ENCODE measurements at regions not wholly inside any gene's neighbourhood (a gene's known extent, or its start where the extent isn't known, plus 50 kb on each side); places are given as distances from the start of the nearest gene placed in this dataset.
"Not testable (repeated sequence)": the region's sequence is repeated elsewhere in the genome, so short reads cannot be mapped to it uniquely, and the experiment has no call there.

DNA sequence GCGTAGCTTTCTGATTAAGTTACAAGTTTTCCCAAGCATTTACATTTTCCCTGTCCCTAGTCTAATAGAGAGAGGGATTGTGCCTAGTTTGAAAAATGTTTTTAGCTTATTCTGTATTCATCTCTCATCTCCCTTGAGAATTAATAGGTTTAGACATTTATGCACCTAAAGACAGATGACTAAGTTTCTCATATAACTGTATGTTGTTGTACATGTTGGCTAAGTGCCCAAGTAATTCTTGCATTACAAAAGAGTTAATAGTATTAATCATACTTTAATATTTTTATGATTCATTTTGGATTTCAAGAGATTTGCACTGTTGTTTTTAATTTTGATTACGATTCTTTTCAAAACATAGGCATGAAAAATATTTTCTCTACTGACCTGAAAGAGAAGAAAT lies 109.0 kb upstream of the TBL1XR1 start:
- no peak for DNase-seq

DNA sequence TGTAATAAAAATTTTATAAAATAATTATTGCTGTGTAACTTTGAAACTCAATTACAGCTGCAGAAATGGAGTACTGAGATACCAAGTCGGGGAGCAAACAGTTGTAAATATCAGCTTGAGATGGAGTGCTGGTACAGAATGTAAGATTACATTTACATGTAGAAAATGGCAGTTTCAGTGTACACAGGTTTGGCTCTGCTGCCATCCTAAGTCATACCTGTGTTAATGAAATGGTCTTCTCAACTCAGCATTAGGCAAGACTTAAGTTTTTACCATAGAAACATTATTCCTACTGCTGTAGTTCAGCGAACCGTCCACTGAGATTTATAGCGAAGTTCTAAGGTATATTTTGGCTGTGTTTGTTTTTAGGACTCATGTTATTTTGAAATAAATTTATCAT lies 110.1 kb upstream of the TBL1XR1 start:
- DNase-seq, result no peak

DNA sequence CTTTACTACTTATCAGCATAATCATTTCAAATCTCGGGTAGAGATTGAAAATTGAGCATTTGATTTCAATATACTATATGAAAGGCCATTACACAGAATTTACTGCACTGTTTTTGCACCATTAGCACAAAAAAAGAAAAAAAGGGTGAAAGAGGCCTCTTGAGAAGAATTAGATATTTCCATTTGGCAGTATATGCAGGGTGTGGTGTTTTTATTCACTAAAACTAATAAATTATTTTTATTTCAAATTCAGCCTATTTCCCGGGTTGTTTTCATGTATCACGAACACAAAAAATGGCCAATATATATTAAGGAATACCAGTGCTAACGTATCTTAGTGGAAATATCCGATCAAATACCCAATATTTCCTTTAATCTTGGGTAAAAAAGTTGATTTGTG lies 110.5 kb upstream of the TBL1XR1 start:
- DNase-seq, result no peak

DNA sequence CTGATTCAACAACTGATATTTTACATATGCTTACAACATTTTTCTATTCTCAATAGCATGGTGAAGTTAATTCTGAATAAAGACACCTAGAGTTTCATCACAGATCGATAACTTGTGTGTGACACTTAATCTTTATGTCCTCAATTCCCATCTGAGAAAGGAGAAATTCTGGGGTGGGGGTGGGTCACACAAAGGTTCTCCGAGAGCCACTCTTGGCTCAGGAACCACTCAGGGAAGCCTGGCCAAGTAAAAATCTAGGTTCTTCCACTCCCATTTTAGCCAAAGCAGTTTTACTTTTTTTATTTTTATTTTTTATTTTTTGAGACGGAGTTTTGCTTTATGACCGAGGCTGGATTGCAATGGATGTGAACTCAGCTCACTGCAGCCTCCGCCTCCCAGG lies 111.0 kb upstream of the TBL1XR1 start:
- no peak for DNase-seq

DNA sequence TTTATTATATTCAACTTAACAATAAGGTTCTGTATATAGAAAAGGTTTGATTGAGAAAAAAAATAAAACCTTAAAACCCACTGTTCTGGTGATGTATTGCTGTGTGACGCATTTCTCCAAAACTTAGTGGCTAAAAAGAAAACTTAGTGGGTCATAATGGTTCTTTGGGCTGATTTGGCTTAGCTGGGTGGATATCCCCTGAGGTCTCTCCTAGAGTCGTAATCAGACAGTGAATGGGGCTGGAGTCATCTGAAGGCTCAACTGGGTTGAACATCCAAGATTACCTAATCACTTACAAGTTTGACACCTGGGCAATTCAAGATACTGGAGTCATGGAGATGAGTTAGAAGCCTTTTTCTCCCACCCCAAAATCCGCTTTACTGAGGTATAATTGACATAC lies 111.6 kb upstream of the TBL1XR1 start:
- DNase-seq, result no peak

DNA sequence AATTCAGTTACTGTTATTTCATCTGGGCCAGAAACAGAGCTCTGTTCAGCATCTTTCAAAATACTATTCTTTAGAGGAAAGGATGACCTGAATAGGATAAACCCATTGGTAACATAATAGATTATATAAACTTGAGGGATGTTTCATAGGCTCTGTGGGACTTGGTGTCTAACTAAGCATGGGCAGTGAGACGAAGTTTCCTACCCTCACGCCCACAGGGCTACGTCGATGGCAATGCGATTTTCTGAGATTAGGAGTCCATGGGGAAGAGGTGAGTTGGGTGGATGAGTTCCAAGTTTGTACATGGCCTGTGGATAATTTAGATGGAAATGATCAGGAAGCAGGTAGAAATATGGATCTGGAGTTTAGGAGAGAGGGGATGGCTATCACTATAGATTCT lies 115.2 kb upstream of the TBL1XR1 start:
- DNase-seq, result no peak

DNA sequence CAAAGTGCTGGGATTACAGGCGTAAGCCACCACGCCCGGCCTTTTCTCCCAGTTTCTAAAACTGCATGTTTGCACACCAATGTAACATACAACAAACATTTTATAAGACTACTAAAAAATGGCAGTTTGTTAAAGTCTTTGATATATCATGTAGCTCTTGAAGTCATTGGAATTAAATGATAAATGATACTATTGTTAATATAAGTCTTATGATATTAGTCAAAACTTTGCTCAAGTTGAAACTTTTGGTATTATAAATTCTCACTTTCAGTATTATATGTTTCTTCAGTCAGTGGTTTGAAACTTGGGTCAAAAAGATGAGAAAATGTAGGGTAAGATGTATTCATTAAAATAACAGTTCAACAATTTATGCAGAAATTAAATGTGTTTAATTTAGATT lies 117.6 kb upstream of the TBL1XR1 start:
- DNase-seq, result no peak

DNA sequence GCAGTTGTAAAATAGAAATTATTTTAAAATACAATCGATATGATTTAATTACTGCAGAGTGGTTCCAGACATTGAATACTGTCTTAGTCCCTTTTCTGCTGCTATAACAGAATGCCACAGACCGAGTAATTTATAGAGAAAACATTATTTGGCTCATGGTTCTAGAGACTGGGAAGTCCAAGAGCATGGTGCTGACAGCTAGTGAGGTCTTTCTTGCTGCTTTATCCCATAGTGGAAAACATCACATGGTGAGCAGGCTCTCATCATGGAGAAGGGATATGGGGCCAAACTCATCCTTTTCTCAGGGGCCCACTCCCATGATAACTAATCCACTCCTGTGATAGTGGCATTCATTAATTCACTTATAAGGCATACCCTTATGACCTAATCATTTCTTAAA lies 120.0 kb upstream of the TBL1XR1 start:
- DNase-seq, result no peak

DNA sequence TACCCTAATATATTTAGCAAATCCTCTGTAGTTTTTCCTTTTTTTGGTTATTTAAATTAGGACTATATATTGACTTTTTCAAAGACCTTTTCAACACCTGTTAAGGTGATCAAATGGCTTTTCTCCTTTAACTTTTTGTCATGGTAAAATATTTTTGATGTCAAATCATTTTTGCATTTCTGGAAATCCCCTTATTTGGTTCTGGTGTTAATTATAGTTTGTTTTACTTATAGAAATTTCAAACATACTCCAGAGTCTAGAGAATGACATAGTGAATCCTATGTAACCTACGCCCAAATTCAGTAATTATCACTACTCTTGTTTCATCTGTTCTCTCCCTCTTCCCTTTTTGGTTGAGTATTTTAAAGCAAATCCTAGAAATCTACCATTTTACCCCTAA lies 121.3 kb upstream of the TBL1XR1 start:
- no peak for DNase-seq

DNA sequence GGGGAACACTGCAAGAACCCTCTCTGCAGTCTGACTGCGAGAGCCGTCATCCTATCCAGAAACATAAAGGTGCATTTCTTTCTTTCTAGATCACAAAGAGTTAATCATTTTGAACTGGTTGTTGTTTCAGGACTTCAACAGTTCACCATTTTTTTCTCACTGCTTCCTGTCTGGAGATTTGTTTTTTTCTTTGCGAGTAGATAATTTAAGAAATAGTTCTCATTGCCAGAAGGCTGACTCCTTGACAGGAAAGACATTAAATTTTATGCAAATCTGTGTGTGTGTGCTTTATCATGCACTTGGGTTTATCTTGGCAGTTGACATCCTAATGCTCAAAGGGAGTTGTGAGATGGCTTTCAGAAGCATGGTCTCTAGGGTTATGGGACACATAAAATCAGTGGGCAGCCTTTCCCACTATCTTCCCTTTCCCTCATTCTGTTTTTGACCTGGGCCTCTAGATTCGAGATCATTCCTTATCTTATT lies 123.5 kb upstream of the TBL1XR1 start:
- no peak for DNase-seq

DNA sequence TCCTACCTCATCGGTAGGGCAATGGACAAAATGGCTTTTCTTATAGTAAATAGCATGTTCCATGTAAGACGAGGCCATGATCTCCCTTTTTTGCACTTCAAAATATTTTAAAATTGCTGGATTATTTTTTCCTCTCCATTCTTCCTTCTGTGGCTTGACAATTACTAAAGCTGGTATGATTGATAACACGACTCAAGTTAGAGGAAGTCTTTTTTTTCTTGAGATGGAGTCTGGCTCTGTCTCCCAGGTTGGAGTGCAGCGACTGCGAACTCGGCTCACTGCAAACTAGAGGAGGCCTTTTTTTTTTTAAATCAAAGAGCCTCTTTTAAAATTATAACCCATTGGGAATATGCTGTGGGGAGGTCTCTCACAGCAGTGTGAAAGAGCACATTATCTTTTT lies 124.5 kb upstream of the TBL1XR1 start:
- DNase-seq, result no peak

DNA sequence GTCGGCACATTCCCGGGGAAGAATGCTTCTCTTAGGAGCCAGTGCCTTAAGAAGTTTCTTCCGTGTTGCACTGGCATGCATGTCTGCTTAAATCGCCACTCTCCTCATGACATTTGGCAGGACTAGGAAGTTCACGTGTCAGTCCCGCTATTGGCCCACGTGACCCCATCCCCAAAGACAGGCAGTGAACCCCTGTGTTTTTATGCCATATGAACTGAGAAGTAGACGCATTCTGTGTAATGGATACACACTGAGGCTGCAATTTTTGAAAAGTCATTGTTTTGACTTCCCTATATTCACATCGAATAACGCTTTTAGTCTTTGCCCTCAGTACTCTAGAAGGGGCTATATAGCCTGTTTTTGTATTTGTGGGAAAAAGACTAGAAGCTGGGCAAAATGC lies 125.6 kb upstream of the TBL1XR1 start:
- no peak for DNase-seq

DNA sequence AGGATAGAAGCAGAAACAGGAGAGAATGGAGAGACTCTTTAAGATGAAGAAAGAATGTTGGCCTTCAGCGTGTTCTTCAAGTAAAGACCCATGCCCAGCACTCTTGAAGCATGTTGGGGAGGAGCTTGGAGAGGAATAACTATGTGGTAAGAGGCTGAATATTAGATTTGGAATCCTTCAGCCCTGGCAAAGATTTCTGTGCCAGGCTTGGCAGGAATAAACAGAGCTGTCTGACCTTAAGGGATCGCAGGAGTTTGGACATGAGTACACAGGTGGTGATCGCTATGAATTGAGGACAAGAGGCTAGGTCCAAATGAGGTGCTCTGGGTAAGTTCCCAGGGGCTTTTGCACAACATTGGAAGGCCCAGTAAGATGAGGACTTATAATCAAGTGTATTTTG lies 132.6 kb upstream of the TBL1XR1 start:
- DNase-seq, result no peak

DNA sequence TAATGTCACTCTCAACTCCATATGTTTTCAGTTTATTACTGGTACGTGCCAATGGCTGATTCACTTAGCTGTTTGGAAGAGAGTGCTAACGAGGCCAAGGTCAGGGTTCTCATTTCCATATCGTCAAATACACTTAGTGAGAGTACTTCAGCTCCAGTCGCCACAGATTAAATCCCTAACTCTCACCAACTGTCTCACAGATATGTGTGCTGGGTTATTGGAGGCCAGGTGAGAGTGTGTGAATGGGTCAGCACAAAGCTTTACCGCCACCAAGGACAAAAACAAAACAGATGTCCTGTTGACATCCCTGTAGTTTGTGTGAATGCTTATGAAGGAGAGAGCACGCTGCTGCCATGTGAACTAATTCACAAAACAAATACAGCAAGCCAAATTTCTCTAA lies 133.5 kb upstream of the TBL1XR1 start:
- DNase-seq, result no peak

DNA sequence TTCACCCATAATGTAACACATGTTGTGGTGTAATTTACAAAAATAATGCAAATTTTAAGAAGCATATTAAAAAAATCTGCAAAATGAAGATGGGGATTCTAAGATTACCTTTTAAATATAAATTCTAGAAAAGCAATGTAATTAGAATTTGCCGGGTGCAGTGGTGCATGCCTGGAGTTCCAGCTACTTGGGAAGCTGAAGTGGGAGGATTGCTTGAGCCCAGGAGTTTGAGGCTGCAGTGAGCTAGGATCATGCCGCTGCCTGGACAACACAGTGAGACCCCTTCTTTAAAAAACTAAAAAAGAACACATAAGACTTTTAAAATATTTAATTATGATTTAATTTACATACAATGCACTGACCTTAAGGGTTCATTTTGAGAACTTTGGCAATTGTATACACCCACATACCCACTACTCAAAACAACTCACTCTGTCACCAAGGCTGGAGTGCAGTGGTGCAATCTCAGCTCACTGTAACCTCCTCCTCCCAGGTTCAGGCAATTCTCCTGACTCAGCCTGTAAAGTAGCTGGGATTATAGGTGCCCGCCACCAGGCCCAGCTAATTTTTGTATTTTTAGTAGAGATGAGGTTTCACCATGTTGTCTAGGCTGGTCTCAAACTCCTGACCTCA lies 134.0 kb upstream of the TBL1XR1 start:
- no peak for DNase-seq

DNA sequence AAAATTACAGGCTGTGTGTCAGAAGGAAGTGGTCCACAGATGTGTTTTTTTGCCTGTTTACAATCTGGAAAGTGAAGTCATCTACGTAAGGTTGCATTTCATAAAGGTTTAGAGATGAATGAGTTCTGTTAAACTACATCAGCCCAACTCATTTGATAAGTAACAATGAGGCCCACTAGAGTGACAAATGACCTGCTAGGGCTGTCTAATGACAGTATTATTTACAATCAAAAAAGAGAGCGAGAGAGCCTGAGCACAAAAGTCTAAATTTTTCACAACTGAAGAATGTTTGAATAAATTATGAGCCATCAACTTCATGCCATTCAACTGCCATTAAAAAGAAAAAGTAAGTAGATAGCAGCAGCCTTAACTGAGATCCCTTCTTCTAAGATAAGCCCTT lies 135.7 kb upstream of the TBL1XR1 start:
- DNase-seq, result no peak

DNA sequence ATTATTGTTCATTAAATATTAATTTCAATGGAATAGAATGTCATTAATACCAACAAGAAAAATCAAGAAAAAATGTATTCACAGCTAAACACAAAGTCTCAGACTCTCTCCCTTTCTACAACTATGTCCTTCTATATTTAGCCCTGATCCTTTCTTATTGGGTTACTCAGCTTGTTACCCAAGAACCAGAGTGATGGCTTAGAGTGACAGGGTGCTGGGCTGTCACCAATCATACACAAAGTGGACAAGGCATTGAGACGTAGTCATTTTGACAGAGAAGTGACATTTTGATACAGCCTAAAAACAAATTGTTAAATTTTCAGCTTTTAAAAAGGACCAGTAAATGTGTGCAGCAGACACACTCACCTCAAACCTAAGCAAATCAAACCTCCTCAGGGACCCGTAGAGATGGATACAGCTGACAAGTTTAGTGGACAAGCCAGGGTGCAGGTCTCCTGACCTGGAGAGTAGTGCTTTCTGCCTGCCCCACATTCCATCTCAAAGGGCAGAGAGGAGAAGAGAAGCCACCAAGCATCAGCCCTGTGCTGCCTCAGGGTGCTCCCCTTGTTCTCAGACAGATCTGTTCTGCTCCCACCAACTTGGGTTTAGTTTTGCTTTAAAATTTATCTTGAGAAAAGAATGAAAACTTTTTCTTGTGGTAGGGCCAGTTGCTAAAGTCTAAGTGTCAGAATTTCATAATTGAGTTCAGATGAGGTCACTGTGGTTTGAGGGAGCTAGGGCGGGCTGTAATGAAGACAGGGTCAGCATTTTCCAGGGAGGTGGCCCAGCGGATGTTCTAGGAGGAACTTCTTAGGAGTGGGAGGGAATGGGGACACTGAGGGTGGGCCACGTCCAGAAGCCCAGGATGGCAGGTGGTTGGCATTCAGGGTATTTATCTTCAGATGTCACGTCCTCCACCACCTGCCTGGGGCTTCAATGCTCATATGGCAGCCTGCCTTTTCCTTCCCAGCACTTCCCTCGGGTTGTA lies 136.5 kb upstream of the TBL1XR1 start:
- DNase-seq, result no peak

DNA sequence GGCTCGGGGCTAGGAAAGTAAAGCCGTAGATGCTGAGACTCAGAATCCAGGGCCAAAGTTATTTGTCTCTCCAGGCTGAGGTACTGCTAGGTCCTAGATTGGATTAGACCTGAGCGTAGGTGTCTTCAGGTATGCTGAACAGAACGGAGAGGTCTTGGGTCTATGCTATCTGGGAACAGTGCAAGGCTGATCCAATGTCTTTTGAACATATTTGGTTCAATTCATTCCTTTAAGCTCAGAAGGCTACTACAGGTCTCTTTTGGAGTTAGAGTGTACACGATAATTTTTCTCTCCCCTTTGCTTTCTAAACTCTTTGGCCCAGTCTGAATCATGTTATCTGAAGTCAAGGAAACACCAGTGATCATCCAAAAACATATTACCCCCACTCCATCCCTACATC lies 137.5 kb upstream of the TBL1XR1 start:
- DNase-seq, result no peak

DNA sequence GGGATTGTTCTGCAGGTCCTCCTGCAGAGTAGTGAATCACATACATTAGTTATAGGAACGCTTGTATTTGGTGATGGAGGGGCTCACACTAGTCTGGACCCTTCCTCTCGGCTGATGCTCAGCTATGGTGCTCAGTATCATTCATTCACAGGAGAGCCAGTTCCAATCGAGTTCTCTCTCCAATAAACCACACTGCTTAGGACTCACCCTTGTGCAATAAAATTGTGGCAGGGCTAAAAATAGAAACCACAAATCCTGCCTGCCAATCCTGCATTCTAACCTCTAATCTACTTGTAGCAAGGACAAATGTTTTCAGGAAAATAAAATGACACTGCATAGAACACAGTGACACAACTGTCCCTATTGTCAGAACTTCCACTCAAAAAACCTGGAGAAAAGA lies 138.4 kb upstream of the TBL1XR1 start:
- no peak for DNase-seq

DNA sequence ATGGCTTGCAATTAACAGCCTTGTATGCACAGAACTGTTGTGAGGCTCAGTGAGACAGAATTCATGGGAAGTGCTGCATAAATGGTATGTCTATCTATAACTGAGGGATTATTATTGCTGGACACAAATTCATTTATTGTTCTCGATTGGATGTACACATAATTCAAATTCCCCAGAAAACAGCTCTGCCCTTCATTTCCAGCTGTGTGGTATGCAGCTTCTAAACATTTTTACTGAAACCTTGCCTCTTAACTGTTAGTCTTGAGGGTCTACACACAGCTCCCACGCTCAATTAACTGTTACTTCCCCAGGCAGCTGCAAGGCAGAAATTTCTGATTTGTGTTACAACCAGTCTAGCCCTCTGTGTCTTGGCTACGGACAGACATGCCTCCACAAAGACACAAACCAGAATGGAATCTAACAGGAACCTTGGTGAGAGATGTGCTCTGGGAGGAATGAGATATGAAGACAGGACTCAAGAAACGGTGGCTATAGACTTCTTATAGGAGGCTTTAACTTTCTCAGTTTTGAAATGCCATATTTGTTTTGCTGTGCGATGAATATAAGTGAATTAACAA lies 139.7 kb upstream of the TBL1XR1 start:
- no peak for DNase-seq

DNA sequence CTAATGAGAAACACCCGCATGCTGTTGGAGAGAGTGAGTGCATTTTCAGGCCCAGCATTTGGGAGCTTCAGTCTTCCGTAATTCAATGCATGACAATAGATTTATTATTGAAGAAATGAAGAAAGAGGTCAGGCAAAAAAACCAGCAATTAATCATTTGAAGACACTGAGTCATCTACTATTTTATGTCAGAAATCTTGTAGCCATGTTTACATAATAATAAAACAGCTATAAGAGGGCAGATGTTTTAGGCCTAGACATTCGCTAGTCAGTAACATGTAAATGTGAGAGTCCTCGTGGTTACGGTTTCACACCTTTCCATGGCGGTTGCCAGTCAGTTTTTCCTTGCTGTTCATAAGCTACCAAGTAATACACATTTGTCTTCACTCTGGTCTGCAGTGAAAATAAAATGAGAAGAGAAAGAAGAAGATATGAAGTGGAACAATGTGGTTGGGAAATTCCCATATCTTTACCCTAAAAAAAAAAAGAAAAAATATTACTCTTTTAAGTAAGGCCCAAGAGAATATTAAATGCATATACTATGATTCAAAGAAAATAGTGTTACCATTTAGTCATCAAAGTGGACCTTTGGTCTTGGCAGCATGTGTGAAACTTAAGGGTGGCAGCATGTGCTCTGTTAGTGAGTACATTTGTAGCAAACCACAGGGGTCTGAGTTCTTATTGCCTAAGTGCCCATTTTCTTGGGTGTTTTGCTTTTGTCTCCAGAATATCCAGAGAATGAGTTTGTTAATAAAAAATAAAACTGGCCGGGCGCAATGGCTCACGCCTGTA lies 140.5 kb upstream of the TBL1XR1 start:
- no peak for DNase-seq

DNA sequence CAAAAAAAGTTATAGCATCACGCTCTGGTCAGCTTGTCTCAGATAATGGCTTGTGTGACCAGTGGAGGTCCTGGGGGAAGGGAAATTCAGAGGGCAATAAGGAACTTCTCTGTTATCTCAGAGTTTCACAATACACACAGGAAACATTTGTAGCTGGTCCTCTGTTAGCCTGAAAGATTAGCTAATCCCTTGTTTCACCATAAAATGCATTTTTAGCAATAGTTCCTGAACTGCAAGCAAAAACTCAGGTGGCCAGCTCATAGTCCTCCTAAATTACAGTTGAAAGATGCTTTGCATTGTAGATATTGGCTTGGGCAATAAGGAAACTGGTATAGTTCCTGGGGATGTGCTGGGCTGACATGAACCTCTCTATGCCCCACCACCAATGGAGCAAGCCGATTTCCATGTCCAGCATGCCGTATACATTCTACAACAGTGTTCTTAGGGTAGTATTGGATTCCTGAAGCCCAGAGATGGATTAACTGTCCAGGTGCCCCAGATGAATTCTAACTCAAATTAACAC lies 141.5 kb upstream of the TBL1XR1 start:
- no peak for DNase-seq

DNA sequence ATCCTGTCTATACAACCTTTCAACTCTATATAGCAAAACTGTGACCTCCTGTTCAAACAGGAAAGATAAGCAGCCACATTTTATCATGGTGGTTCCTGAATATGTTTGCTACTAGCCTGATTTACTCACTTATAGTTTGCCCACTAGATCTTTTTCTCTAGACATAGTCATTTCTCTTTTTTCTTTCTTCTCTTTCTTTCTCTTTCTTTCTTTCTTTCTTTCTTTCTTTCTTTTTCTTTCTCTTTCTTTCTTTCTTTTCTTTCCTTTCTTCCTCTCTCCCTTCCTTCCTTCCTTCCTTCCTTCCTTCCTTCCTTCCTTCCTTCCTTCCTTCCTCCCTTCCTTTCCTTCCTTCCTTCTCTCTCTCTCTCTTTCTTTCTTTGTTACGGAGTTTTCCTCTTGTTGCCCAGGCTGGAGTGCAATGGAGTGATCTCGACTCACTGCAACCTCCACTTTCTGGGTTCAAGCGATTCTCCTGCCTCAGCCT lies 142.0 kb upstream of the TBL1XR1 start:
- not testable (repeated sequence) for DNase-seq

All from DMS53 (cell line).